Kidney tubule cell (primary cell): ENCODE measurements at regions not wholly inside any gene's neighbourhood (a gene's known extent, or its start where the extent isn't known, plus 50 kb on each side); places are given as distances from the start of the nearest gene placed in this dataset.

ENCODE experiments used
- DNase-seq: peaks from one replicate; pipeline ENCODE4 v3.0.0-alpha.2; 2018; ENCODE audit warnings: low spot score

GRCh38 chr3:148585671-148586379, 111.9 kb upstream of the AGTR1 start:
- DNase-seq = no peak

- DNase-seq = peak; percentile 23
Measured at GRCh38 chr3:148588291-148588690, 109.4 kb upstream of the AGTR1 start.

- DNase-seq = no peak
Measured at GRCh38 chr3:148591525-148591924, 106.2 kb upstream of the AGTR1 start.

GRCh38 chr3:148598619-148599018, 99.1 kb upstream of the AGTR1 start:
- DNase-seq = no peak

GRCh38 chr3:148599481-148599880, 98.2 kb upstream of the AGTR1 start:
- DNase-seq = no peak

- peak; percentile 10 for DNase-seq
Measured at GRCh38 chr3:148600440-148600839, 97.3 kb upstream of the AGTR1 start.

- DNase-seq = peak; percentile 85
Measured at GRCh38 chr3:148600902-148601765, 96.6 kb upstream of the AGTR1 start.

GRCh38 chr3:148601766-148602685, 95.7 kb upstream of the AGTR1 start:
- DNase-seq = peak; percentile 69

GRCh38 chr3:148604270-148605085, 93.2 kb upstream of the AGTR1 start:
- DNase-seq = no peak

GRCh38 chr3:148605521-148605920, 92.2 kb upstream of the AGTR1 start:
- DNase-seq = no peak

- DNase-seq = no peak
Measured at GRCh38 chr3:148606979-148607378, 90.7 kb upstream of the AGTR1 start.

- no peak for DNase-seq
Measured at GRCh38 chr3:148607491-148607890, 90.2 kb upstream of the AGTR1 start.

- DNase-seq = no peak
Measured at GRCh38 chr3:148612278-148612677, 85.4 kb upstream of the AGTR1 start.

- no peak for DNase-seq
Measured at GRCh38 chr3:148615382-148615781, 82.3 kb upstream of the AGTR1 start.

- DNase-seq = no peak
Measured at GRCh38 chr3:148625095-148625736, 72.5 kb upstream of the AGTR1 start.

- no peak for DNase-seq
Measured at GRCh38 chr3:148625991-148626390, 71.7 kb upstream of the AGTR1 start.

GRCh38 chr3:148629006-148629405, 68.7 kb upstream of the AGTR1 start:
- no peak for DNase-seq

GRCh38 chr3:148631124-148631903, 66.4 kb upstream of the AGTR1 start:
- DNase-seq = no peak

- DNase-seq = no peak
Measured at GRCh38 chr3:148641722-148642121, 56.0 kb upstream of the AGTR1 start.

- no peak for DNase-seq
Measured at GRCh38 chr3:148642214-148642613, 55.5 kb upstream of the AGTR1 start.
